ENCODE measurements at regions not wholly inside any gene's neighbourhood (a gene's known extent, or its start where the extent isn't known, plus 50 kb on each side); places are given as distances from the start of the nearest gene placed in this dataset.
"Not testable (repeated sequence)": the region's sequence is repeated elsewhere in the genome, so short reads cannot be mapped to it uniquely, and the experiment has no call there.

DNA sequence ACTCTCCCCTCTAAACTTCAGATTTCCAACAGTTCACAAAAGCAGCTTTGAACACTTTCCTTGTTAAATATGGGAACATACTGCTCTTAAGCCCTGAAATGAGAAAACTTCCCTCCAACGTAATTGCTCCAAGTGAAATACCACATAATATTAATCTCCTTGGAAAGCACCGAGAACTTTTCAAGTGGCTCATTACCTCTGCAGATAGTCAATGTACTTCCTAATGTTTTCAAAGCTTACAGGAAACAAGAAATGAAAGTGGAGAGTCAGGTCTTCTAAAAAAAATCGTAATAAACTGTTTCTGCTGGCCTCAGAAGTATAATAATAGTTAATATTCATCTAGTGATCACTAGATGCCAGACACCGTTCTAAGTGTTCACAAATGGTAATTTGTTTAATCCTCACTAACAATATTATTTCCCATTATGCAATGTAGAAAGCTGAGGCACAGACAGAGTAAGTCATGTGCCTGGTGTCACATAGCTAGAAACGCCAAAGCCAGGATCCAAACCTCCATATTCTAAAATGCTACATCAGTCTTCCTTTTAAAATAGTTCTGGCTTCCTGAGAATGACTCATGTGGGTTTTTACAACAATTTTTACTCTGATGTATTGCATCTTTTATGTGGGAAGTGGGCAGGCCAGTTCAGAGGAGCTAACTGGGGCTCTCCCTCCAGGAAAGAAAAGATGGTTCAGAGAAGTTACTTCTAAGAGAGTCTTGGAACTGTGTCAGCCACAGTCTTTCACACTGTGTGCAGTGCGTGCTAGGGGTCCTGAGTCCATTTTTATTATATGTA lies 177.2 kb downstream of the PLPPR4 start:
- WGBS (ENCODE audit: insufficient coverage, insufficient read length): no CpG with 5 or more reads among the region's 6 CpGs
- Histone ChIP-seq H3K27ac (ENCODE audit: low read length) (no peak overlapping the region), H3K9me3 (ENCODE audit: control insufficient read depth, insufficient read depth, low read length) (no peaks in the 10 kb centered on the region), H3K36me3 (ENCODE audit: control insufficient read depth, insufficient read depth, low read length) (no peaks in the 10 kb centered on the region), H3K4me1 (ENCODE audit: control insufficient read depth, insufficient read depth, low read length) (no peaks in the 10 kb centered on the region), H3K27me3 (ENCODE audit: control insufficient read depth, insufficient read depth, low read length) (no peaks in the 10 kb centered on the region), H3K4me3 (ENCODE audit: low read length) (no peak overlapping the region)
- DNase-seq (ENCODE audit: low read depth, low spot score): no peak

- WGBS (ENCODE audit: insufficient coverage, insufficient read length): no CpG with 5 or more reads among the region's 6 CpGs
- not testable (repeated sequence) for H3K4me1 ChIP-seq (ENCODE audit: control insufficient read depth, insufficient read depth, low read length); H3K36me3 ChIP-seq (ENCODE audit: control insufficient read depth, insufficient read depth, low read length); H3K27me3 ChIP-seq (ENCODE audit: control insufficient read depth, insufficient read depth, low read length); DNase-seq (ENCODE audit: low read depth, low spot score); H3K27ac ChIP-seq (ENCODE audit: low read length); H3K4me3 ChIP-seq (ENCODE audit: low read length); H3K9me3 ChIP-seq (ENCODE audit: control insufficient read depth, insufficient read depth, low read length)
These were observed 180.1 kb downstream of the PLPPR4 start for GRCh38 chr1:99444211-99444927.

DNA sequence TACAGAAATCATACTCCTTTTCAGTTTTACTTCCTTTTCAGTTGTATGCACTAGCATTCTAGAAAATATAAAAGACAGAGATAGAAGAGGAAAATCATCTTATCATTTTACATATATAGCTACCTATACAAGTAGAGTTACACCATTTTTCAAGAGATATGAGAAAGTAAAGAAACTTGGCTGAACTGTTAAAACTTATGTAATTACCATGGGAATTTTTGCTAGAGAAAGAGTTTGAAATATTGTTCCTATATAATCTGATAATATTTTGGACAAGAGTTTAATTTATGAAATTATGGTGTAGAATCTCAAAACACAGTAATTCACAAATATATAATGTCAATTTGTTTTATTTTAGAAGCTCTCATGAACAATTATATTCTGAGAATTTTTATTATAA lies 180.8 kb downstream of the PLPPR4 start:
- Histone ChIP-seq H3K27ac (ENCODE audit: low read length) (no peak overlapping the region), H3K36me3 (ENCODE audit: control insufficient read depth, insufficient read depth, low read length) (no peaks in the 10 kb centered on the region)
- DNase-seq (ENCODE audit: low read depth, low spot score): no peak

DNA sequence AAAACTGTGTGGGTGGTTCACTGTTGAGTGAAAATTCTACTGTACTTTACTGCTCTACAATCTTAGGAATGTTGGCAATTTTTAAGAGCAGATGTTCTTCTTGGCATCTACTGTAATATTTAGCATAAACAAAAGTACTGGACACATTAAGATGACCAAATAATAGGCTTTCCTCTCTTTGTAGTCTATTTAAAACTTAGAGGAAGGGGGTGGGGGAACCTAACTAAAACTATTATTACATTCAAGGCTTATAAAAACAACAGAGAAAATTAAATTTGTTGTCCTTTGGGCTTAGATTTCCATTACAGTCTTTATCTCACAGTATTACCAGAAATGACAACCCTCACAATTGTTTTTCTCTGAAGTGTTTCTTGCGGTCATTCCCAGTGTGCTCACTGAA lies 181.2 kb downstream of the PLPPR4 start:
- DNase-seq (ENCODE audit: low read depth, low spot score): no peak

More for the DNA sequence above, 180.8 kb downstream of the PLPPR4 start:
- no peaks in the 10 kb centered on the region for H3K27me3 ChIP-seq (ENCODE audit: control insufficient read depth, insufficient read depth, low read length)
- H3K9me3 ChIP-seq (ENCODE audit: control insufficient read depth, insufficient read depth, low read length): no peaks in the 10 kb centered on the region
- no peak overlapping the region for H3K4me3 ChIP-seq (ENCODE audit: low read length)
- H3K4me1 ChIP-seq (ENCODE audit: control insufficient read depth, insufficient read depth, low read length): no peaks in the 10 kb centered on the region

DNA sequence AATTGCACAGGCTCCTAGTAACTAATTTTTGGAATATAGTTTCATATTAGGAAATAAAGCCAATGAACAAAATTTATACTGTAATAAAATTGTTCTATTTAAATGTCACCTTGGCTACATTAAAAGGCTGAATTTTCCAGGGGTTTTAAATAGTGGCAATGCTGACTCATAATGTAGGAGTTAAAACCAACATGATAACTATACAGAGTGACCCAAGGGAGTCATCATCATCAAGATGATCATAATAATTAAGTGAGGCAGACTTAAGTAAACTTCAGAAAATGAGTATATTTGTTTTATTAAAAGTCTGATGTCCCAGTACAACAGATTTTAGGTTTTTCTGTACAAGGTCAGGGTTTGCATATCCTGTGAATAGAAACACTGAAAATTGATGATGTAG lies 183.4 kb downstream of the PLPPR4 start:
- no peaks in the 10 kb centered on the region for H3K36me3 ChIP-seq (ENCODE audit: control insufficient read depth, insufficient read depth, low read length)
- no peak overlapping the region for H3K27ac ChIP-seq (ENCODE audit: low read length)
- no peaks in the 10 kb centered on the region for H3K4me1 ChIP-seq (ENCODE audit: control insufficient read depth, insufficient read depth, low read length)
- H3K9me3 ChIP-seq (ENCODE audit: control insufficient read depth, insufficient read depth, low read length): no peaks in the 10 kb centered on the region
- no peak overlapping the region for H3K4me3 ChIP-seq (ENCODE audit: low read length)
- DNase-seq (ENCODE audit: low read depth, low spot score): no peak
- H3K27me3 ChIP-seq (ENCODE audit: control insufficient read depth, insufficient read depth, low read length): no peaks in the 10 kb centered on the region

More for the DNA sequence above, 181.2 kb downstream of the PLPPR4 start:
- Histone ChIP-seq H3K36me3 (ENCODE audit: control insufficient read depth, insufficient read depth, low read length) (no peaks in the 10 kb centered on the region), H3K9me3 (ENCODE audit: control insufficient read depth, insufficient read depth, low read length) (no peaks in the 10 kb centered on the region), H3K27ac (ENCODE audit: low read length) (no peak overlapping the region), H3K27me3 (ENCODE audit: control insufficient read depth, insufficient read depth, low read length) (no peaks in the 10 kb centered on the region), H3K4me3 (ENCODE audit: low read length) (no peak overlapping the region), H3K4me1 (ENCODE audit: control insufficient read depth, insufficient read depth, low read length) (no peaks in the 10 kb centered on the region)
- no CpG with 5 or more reads among the region's 1 CpG for WGBS (ENCODE audit: insufficient coverage, insufficient read length)

DNA sequence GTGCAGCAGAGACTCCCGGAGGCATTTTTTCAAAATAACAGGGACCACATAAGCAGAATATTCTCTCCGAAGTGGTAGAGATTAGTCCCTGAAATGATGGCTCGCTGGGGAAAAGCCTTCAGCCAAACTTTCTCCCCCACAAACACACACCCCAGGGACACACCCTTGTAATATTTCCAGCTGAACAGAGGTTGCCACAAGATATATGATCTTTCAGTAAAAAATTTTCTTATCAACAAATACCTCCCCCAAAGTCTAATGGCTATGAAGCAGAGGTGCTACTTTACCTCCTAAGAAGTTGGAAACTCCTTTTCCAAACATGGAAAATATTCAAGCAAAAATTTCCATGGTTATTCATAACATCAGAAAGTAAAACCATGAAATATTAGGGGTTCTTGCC lies 190.2 kb upstream of the PALMD start:
- Histone ChIP-seq H3K36me3 (ENCODE audit: control insufficient read depth, insufficient read depth, low read length) (no peaks in the 10 kb centered on the region), H3K27ac (ENCODE audit: low read length) (no peak overlapping the region), H3K4me1 (ENCODE audit: control insufficient read depth, insufficient read depth, low read length) (no peaks in the 10 kb centered on the region), H3K9me3 (ENCODE audit: control insufficient read depth, insufficient read depth, low read length) (no peaks in the 10 kb centered on the region), H3K27me3 (ENCODE audit: control insufficient read depth, insufficient read depth, low read length) (no peaks in the 10 kb centered on the region), H3K4me3 (ENCODE audit: low read length) (no peak overlapping the region)
- DNase-seq (ENCODE audit: low read depth, low spot score): no peak
- no CpG with 5 or more reads among the region's 3 CpGs for WGBS (ENCODE audit: insufficient coverage, insufficient read length)

DNA sequence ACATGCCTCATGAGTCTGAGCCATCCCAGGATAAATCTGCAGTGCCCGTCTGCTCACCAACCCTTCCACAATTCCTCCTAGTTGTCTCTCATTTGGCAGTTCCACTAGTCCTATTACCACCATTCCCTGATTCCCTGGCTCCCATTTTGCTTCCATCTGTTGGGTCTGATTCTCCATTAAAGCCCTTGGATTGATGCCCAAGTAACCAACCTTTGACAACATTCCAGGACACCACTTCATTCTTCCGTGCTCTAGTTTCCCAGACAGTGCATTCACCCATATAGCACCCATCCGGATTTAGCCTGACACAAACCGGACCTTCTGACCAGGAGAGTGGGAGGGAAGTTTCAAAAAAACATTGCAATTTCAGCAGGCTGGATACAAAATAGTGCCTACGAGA lies 189.4 kb upstream of the PALMD start:
- no peak for DNase-seq (ENCODE audit: low read depth, low spot score)
- no peaks in the 10 kb centered on the region for H3K36me3 ChIP-seq (ENCODE audit: control insufficient read depth, insufficient read depth, low read length)
- no peak overlapping the region for H3K4me3 ChIP-seq (ENCODE audit: low read length)
- H3K4me1 ChIP-seq (ENCODE audit: control insufficient read depth, insufficient read depth, low read length): no peaks in the 10 kb centered on the region
- no peak overlapping the region for H3K27ac ChIP-seq (ENCODE audit: low read length)
- no peaks in the 10 kb centered on the region for H3K27me3 ChIP-seq (ENCODE audit: control insufficient read depth, insufficient read depth, low read length)
- WGBS (ENCODE audit: insufficient coverage, insufficient read length): no CpG with 5 or more reads among the region's 5 CpGs
- H3K9me3 ChIP-seq (ENCODE audit: control insufficient read depth, insufficient read depth, low read length): no peaks in the 10 kb centered on the region

DNA sequence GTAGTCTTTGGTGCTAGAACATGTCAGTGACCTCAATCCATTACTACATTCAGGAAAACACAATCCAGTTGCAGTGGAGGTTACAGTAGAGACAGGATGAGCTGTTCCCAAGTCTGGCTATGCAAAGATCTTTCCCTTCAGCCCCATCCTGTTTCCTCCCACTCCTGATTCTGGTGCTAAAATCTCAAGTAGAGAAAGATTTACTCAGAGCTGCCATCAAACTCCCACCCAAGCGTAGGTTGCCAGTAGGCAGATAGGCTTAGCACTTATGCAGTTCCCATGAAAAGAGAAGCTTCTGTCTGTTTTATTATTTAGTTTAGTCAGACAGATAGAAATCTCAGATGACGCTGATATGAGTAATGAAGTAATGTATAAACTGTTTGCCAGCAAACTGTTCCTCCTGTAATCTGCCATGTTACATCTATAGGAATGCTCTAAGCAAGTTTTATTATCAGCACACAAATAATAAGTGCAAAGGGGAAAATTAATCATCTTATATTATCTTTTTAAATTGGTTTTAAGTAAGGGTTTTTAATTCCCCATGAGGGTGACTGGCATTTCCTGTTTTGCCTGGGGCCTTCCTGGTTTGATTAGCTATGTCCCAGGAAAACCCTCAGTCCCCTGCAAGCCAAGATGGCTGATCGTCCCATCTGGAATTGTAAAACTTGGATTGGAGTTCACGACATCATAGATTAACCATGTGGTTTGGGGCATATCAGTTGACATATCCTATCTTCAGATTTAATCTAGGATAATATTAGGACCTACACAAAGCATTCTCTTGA lies 188.3 kb upstream of the PALMD start:
- H3K27me3 ChIP-seq (ENCODE audit: control insufficient read depth, insufficient read depth, low read length): no peaks in the 10 kb centered on the region
- DNase-seq (ENCODE audit: low read depth, low spot score): no peak
- WGBS (ENCODE audit: insufficient coverage, insufficient read length): no CpG with 5 or more reads among the region's 4 CpGs
- no peaks in the 10 kb centered on the region for H3K36me3 ChIP-seq (ENCODE audit: control insufficient read depth, insufficient read depth, low read length)
- H3K4me3 ChIP-seq (ENCODE audit: low read length): no peak overlapping the region
- H3K4me1 ChIP-seq (ENCODE audit: control insufficient read depth, insufficient read depth, low read length): no peaks in the 10 kb centered on the region
- H3K27ac ChIP-seq (ENCODE audit: low read length): no peak overlapping the region
- no peaks in the 10 kb centered on the region for H3K9me3 ChIP-seq (ENCODE audit: control insufficient read depth, insufficient read depth, low read length)

DNA sequence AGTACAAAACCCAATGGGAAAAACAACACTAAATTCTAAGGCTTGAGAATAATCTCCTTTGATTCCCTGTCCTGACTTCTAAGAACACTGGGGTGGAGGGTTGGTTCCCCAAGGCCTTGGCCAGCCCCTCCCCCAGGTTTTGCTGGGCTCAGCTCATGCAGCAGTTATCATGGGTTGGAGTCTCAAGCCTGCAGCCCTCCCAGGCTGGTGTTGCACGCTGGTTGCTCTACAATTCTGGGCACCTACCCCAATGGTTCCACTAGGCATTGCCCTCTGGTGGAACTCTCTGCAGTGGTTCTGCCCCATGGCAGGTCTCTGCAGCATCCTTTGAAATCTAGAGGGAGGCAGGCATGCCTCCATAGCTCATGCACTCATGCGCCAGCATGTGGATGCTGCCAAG lies 184.4 kb upstream of the PALMD start:
- H3K27me3 ChIP-seq (ENCODE audit: control insufficient read depth, insufficient read depth, low read length): no peaks in the 10 kb centered on the region
- no peak overlapping the region for H3K4me3 ChIP-seq (ENCODE audit: low read length)
- no peaks in the 10 kb centered on the region for H3K9me3 ChIP-seq (ENCODE audit: control insufficient read depth, insufficient read depth, low read length)
- DNase-seq (ENCODE audit: low read depth, low spot score): no peak
- H3K36me3 ChIP-seq (ENCODE audit: control insufficient read depth, insufficient read depth, low read length): no peaks in the 10 kb centered on the region
- no peak overlapping the region for H3K27ac ChIP-seq (ENCODE audit: low read length)
- no CpG with 5 or more reads among the region's 2 CpGs for WGBS (ENCODE audit: insufficient coverage, insufficient read length)
- H3K4me1 ChIP-seq (ENCODE audit: control insufficient read depth, insufficient read depth, low read length): no peaks in the 10 kb centered on the region

DNA sequence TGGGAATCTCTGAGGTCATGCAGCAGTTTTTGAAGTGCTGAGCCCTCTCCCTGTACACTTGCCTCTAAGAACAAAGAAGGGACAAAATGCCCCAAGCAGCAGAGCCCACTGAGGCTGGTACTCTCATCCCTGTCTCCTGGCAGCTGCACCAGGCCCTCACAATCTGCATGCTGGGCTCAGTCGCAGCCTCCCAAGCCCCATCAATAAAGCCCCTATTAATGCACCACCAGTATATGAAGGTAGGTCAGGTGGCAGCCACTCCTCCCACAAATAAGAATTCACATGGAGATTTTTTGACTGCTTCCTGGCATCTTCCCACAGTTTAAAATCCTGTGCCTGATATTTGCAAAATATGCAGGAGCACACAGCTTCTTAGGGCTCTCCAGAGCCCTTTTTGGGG lies 181.2 kb upstream of the PALMD start:
- Histone ChIP-seq H3K9me3 (ENCODE audit: control insufficient read depth, insufficient read depth, low read length) (no peaks in the 10 kb centered on the region), H3K4me1 (ENCODE audit: control insufficient read depth, insufficient read depth, low read length) (no peaks in the 10 kb centered on the region), H3K27ac (ENCODE audit: low read length) (no peak overlapping the region), H3K27me3 (ENCODE audit: control insufficient read depth, insufficient read depth, low read length) (no peaks in the 10 kb centered on the region), H3K36me3 (ENCODE audit: control insufficient read depth, insufficient read depth, low read length) (no peaks in the 10 kb centered on the region), H3K4me3 (ENCODE audit: low read length) (no peak overlapping the region)
- WGBS (ENCODE audit: insufficient coverage, insufficient read length): no CpG with 5 or more reads among the region's 1 CpG
- DNase-seq (ENCODE audit: low read depth, low spot score): no peak

Measured in iPS DF 6.9 (cell line).